SK-N-SH (cell line): ENCODE measurements at regions not wholly inside any gene's neighbourhood (a gene's known extent, or its start where the extent isn't known, plus 50 kb on each side); places are given as distances from the start of the nearest gene placed in this dataset.

ENCODE experiments used
- CTCF ChIP-seq: fragments of 200-600 bp; sonication (generic); IDR thresholded peaks from 2 replicates; pipeline ENCODE4 v1.6.1; 2017; ENCODE audit warnings: antibody characterized with exemption, mild to moderate bottlenecking, moderate library complexity
- EP300 ChIP-seq, 2 experiments: IDR thresholded peaks; 2 replicates each; pipeline versions ENCODE4 v1.4.0 to v1.6.1; 2012; ENCODE audit warnings: borderline replicate concordance in 1 of 2, low read depth in 1 of 2, low read length in 1 of 2
- NFIC ChIP-seq: IDR thresholded peaks from 2 replicates; pipeline ENCODE4 v1.4.0; 2012; ENCODE audit warnings: borderline replicate concordance
- RCOR1 ChIP-seq: fragments of 150-350 bp; IDR thresholded peaks from 2 replicates; pipeline ENCODE4 v1.6.1; 2017; ENCODE audit warnings: antibody characterized with exemption, low read length
- TAF1 ChIP-seq: IDR thresholded peaks from 2 replicates; pipeline ENCODE4 v1.6.1; 2012; ENCODE audit warnings: low read depth, mild to moderate bottlenecking, low read length, moderate library complexity, borderline replicate concordance

- TF ChIP-seq EP300 (IDR thresholded peaks at IDR 0.05; ENCODE audit: borderline replicate concordance in 1 of 2, low read depth in 1 of 2, low read length in 1 of 2): no peak
- no peak for TF ChIP-seq CTCF
- no peak for TF ChIP-seq TAF1
- no peak for TF ChIP-seq RCOR1
- TF ChIP-seq NFIC: no peak
Measured at GRCh38 chr14:29236401-29236800, 469.8 kb downstream of the FOXG1 start.
